Left ventricle myocardium superior (tissue), 1 donor: ENCODE measurements at regions not wholly inside any gene's neighbourhood (a gene's known extent, or its start where the extent isn't known, plus 50 kb on each side); places are given as distances from the start of the nearest gene placed in this dataset.

Experiments
- ATAC-seq: fragments of 200-7000 bp; cut with Tn5 transposase; one replicate; pipeline ENCODE4 v1.9.1; 2020; ENCODE audit warnings: mild to moderate bottlenecking, moderate library complexity
- DNase-seq: peaks from one replicate; pipeline ENCODE4 v3.0.0-alpha.2; 2020
- intact Hi-C: fragments of 100-400 bp; cut with micrococcal nuclease; formaldehyde crosslinking; loops from one replicate; pipeline ENCODE4 v1.11.0; 2022
- donor health status: DM: no; HTN: yes; CAD: no; lungs with severe emphysema.

GRCh38 chr12:13486794-13487193, 290.3 kb downstream of the EMP1 start:
- ATAC-seq, result no peak
- intact Hi-C loops, result no loop called here
- DNase-seq, result no peak

- intact Hi-C loops, result no loop called here
- ATAC-seq, result no peak
- no peak for DNase-seq
Measured at GRCh38 chr12:13478650-13479181, 282.2 kb downstream of the EMP1 start.

DNA sequence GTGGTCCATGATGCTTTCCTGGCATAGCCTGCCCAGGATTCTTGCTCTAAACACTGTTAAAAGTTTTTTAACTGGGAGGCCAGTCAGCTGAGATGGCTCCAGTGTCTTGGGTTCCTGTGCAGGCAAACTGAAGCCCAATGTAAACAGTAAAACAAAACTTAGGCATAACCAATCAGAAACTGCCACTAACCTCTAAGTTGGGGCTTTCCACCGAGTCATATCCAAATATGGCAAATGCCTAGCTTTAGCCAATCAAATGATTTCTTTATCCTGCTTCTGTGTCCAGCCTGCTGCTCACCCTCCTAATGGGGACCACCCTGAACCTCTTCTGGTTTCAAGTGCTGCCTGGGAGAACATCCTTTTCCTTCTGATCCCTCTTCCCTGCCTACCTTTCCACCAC, 277.9 kb downstream of the EMP1 start:
- ATAC-seq, result no peak
- DNase-seq, result no peak
- intact Hi-C loops, result no loop called here

GRCh38 chr12:13472690-13473089, 276.2 kb downstream of the EMP1 start:
- no peak for ATAC-seq

DNA sequence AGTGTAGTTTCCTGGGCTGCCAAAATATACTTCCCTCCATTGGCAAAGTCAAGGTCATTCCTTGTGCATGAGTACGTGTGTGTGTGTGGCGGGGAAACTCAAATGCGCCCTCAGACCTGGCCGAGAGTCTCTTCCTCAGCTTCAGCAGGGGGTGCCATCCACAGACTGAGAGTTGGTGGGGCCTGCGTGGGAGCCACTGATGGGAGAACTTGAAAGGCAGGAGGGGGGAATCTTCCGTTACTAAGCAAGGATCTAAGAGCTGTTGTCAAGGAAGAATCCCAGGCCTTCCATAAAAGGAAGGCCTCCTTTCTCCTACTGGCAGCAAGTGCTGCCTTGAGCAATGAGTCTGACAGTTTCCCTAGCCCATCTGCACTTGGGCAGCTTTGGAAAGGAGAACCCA, 274.9 kb downstream of the EMP1 start:
- ATAC-seq, result no peak
- intact Hi-C loops, result no loop called here

More at GRCh38 chr12:13472690-13473089, 276.2 kb downstream of the EMP1 start:
- no peak for DNase-seq
- intact Hi-C loops, result no loop called here

DNA sequence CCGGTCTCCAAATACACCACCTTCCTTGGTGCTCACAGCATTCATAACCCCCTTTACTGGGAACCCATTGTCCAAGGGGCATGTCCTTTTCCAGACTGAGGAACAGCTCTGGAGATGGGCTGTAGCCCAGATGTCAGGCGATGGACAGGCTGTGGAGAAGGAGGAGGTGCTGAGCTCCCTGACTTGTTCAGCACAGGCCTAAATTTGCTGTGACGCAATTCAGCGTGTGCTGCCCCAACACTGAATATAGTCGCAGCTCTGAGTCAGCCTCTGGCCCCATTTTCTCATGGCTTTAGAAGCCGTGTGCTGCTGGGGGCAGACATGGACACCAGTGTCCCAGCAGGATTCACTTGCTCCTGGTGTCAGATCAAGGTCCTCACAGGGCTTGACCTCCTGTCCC, 269.1 kb downstream of the EMP1 start:
- peak; percentile 58 for DNase-seq
- intact Hi-C loops, result no loop called here
- ATAC-seq, result peak; percentile 98

More for the DNA sequence above, 274.9 kb downstream of the EMP1 start:
- no peak for DNase-seq

DNA sequence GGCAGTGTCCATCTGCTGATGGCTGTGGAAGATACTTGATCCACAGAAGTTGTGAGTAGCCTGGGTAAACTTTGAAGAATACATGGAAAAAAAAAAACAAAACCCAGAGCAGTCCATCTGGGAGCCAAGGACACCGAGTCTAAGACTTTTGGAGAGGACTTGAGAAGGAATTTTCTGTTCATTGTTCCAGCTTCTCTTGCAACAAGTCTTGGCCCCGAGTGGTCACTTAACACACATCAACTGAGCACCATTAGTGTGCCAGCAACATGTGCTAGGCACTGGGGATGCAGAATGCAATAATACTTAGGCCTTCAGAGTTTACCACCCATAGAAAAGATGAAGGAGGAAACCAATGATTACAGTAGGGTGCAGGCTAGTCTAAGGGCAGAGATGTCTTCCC, 266.7 kb downstream of the EMP1 start:
- ATAC-seq (peak; percentile 61), DNase-seq (no peak)
- intact Hi-C loops, result no loop called here

DNA sequence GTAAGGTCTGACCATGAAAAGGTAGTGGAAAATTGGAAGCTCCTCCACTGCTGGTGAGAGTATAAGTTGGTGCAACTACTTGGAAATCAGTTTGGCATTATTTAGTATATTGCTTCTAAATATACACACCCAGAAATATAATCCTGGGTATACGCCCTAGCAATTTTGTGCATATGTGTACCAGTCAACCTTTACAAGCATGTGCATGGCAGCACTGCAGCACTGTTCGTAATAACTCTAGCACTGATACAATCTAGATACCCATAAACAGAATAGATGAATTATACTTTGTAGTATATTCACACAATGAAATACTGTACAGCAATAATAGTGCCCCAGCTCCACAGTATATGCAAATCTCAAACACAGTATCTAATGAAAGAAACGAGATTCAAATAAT, 265.9 kb downstream of the EMP1 start:
- intact Hi-C loops, result no loop called here
- no peak for ATAC-seq
- DNase-seq, result no peak

GRCh38 chr12:13455778-13456144, 259.2 kb downstream of the EMP1 start:
- ATAC-seq (peak; percentile 66), DNase-seq (no peak)
- intact Hi-C loops, result no loop called here

- ATAC-seq, result no peak
- intact Hi-C loops, result no loop called here
Measured at GRCh38 chr12:13454991-13455777, 258.7 kb downstream of the EMP1 start.

GRCh38 chr12:13452955-13453570, 256.5 kb downstream of the EMP1 start:
- DNase-seq (no peak), ATAC-seq (no peak)
- intact Hi-C loops, result no loop called here

More at GRCh38 chr12:13454991-13455777, 258.7 kb downstream of the EMP1 start:
- no peak for DNase-seq

- ATAC-seq, result no peak
- DNase-seq, result no peak
- intact Hi-C loops, result no loop called here
Measured at GRCh38 chr12:13451776-13452175, 255.2 kb downstream of the EMP1 start.

DNA sequence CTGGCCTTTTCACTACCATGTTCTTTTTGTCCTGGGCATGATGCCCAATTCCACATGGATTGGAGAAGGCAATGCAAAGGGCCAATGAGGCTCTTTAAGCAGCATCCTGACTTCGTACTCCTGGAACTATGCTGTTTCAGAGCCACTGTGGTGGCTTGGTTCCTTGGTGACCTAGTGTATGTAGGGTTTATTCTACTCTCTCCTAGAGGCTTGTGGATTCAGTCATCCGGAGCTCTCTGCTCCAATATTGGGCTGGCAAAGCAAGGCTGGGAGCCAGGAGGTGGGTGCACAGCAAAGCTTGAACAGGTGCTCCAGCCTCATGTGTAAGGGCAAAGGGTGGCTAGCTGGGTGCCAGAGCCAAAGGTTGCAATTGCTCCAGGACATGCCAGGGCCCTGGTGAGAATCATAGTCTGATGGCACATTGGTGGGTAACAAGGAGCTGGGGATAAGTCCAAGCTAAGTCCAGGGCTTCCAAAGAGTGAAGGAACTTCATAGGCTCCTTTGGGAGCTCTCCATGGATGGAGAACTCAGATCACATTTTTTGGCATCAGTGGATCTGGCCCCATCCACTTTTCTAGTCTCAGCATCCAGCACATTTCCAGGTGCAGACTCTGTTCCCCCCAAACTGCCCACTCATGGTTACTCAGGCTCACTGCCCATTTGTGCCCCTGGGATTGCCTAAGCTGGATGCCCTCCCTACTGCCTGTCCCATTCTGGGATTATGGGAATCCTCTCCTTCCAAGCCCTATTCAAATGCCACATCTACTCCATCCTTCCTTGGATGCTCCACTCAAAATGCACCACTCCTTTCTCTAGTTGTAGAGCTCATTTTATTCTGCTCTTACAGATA, 253.9 kb downstream of the EMP1 start:
- ATAC-seq (no peak), DNase-seq (no peak)
- intact Hi-C loops, result no loop called here

- no peak for DNase-seq
- intact Hi-C loops, result no loop called here
- peak; percentile 9 for ATAC-seq
Measured at GRCh38 chr12:13444076-13444475, 247.6 kb downstream of the EMP1 start.

GRCh38 chr12:13443498-13443897, 247.0 kb downstream of the EMP1 start:
- intact Hi-C loops, result no loop called here
- DNase-seq (peak; percentile 74), ATAC-seq (peak; percentile 98)

GRCh38 chr12:13443028-13443427, 246.5 kb downstream of the EMP1 start:
- DNase-seq (no peak), ATAC-seq (no peak)
- intact Hi-C loops, result no loop called here

- intact Hi-C loops, result no loop called here
- DNase-seq (no peak), ATAC-seq (peak; percentile 84)
Measured at GRCh38 chr12:13442457-13442856, 245.9 kb downstream of the EMP1 start.

DNA sequence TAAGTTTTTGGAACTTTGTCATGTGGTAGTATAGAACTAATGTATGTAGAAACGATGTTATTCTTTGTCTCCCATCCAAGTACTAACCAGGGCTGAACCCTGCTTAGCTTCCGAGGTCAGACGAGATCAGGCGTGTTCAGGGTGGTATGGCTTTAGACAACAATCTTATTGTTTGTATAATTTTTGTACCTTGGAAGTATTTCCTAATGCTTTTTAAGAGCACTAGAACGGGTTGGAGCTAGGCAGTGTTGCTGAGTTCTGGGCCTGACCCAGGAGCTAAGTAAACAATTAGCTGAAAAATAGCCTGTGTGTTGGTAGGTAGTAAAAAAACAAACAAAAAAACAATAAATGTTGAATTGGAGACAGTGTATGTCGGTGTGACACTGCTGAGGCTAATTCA, 244.3 kb downstream of the EMP1 start:
- DNase-seq (no peak), ATAC-seq (no peak)
- intact Hi-C loops, result no loop called here

DNA sequence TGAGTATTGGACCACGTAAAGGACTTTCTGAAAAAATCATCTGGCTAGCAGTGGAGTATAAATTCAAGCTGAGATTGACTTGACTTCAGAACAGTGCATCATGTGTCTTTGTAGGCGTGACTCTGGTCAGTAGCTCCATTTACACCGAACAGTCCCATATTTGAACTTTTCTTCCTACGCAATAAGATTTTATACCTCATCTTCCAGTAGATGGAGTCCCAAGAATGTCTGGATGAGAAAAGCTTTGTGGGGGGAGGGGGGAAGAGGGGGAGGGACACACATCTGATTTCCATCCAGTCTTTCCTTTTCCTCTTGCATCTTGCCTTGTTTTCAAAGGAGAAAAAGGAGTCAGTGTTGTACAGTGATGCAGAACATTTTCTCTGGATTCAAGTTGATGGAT, 241.0 kb downstream of the EMP1 start:
- DNase-seq, result no peak
- no peak for ATAC-seq
- intact Hi-C loops, result no loop called here
